Neuronal stem cell (in vitro differentiated cells): ENCODE measurements at regions not wholly inside any gene's neighbourhood (a gene's known extent, or its start where the extent isn't known, plus 50 kb on each side); places are given as distances from the start of the nearest gene placed in this dataset.

Experiments
- DNase-seq: peaks from one replicate; pipeline ENCODE4 v3.0.0-alpha.2; 2013; ENCODE audit warnings: low spot score
- H2AFZ ChIP-seq: one replicate; pipeline ENCODE4 v1.6.1; 2013; ENCODE audit warnings: mild to moderate bottlenecking, low read length, inconsistent platforms
- H2AK5ac ChIP-seq: 2 replicates; pipeline ENCODE4 v1.6.1; 2013; ENCODE audit warnings: low read depth, mild to moderate bottlenecking, inconsistent platforms, low read length, moderate library complexity, mixed read lengths
- H2BK120ac ChIP-seq: 2 replicates; pipeline ENCODE4 v1.6.1; 2013; ENCODE audit warnings: low read depth, mild to moderate bottlenecking, inconsistent platforms, low read length, moderate library complexity, mixed read lengths
- H2BK12ac ChIP-seq: one replicate; pipeline ENCODE4 v1.6.1; 2013; ENCODE audit warnings: low read length, inconsistent platforms
- H2BK15ac ChIP-seq: 2 replicates; pipeline ENCODE4 v1.6.1; 2013; ENCODE audit warnings: mild to moderate bottlenecking, low read length, inconsistent platforms, mixed read lengths
- H2BK5ac ChIP-seq: one replicate; pipeline ENCODE4 v1.6.1; 2013; ENCODE audit warnings: inconsistent platforms, mild to moderate bottlenecking, low read length, moderate library complexity
- H3K14ac ChIP-seq: one replicate; pipeline ENCODE4 v1.6.1; 2013; ENCODE audit warnings: low read length, inconsistent platforms
- H3K18ac ChIP-seq: 2 replicates; pipeline ENCODE4 v1.6.1; 2013; ENCODE audit warnings: low read length, inconsistent platforms
- H3K23ac ChIP-seq: 2 replicates; pipeline ENCODE4 v1.6.1; 2013; ENCODE audit warnings: low read depth, mild to moderate bottlenecking, mixed read lengths, low read length, inconsistent platforms; ENCODE audit not compliant: poor library complexity
- H3K27ac ChIP-seq: replicated peaks from 3 replicates; pipeline ENCODE4 v1.5.1; 2013; ENCODE audit warnings: low read length, inconsistent platforms
- H3K27me3 ChIP-seq, 3 experiments: 2 replicates each; pipeline ENCODE4 v1.6.1; 2013; ENCODE audit warnings: low read length in 3 of 3, mild to moderate bottlenecking in 2 of 3, inconsistent platforms in 1 of 3, low read depth in 1 of 3, mixed read lengths in 1 of 3, moderate library complexity in 1 of 3; ENCODE audit not compliant: control insufficient read depth in 3 of 3, insufficient read depth in 3 of 3
- H3K36me3 ChIP-seq, 2 donors: replicated peaks in 1 of 2; 2 replicates each; pipeline ENCODE4 v1.6.1; 2013; ENCODE audit warnings: low read length in 2 of 2; ENCODE audit not compliant: control insufficient read depth in 2 of 2, insufficient read depth in 2 of 2
- H3K4ac ChIP-seq: 2 replicates; pipeline ENCODE4 v1.6.1; 2013; ENCODE audit warnings: inconsistent platforms, mild to moderate bottlenecking, low read length, moderate library complexity
- H3K4me1 ChIP-seq, 2 donors: 1 replicate in 1 of 2; 2 replicates in 1 of 2; pipeline ENCODE4 v1.6.1; 2013; ENCODE audit warnings: low read length in 2 of 2, low read depth in 1 of 2; ENCODE audit not compliant: control insufficient read depth in 2 of 2, insufficient read depth in 1 of 2
- H3K4me2 ChIP-seq: one replicate; pipeline ENCODE4 v1.6.1; 2013; ENCODE audit warnings: mild to moderate bottlenecking, low read length, inconsistent platforms; ENCODE audit not compliant: insufficient read depth, poor library complexity, severe bottlenecking
- H3K4me3 ChIP-seq, 2 donors: 2 replicates each; pipeline ENCODE4 v1.5.1; 2013; ENCODE audit warnings: low read length in 2 of 2, mild to moderate bottlenecking in 2 of 2, inconsistent platforms in 1 of 2, moderate library complexity in 1 of 2
- H3K79me1 ChIP-seq: one replicate; pipeline ENCODE4 v1.6.1; 2013; ENCODE audit warnings: low read depth, mild to moderate bottlenecking, inconsistent platforms, low read length, moderate library complexity
- H3K9ac ChIP-seq: one replicate; pipeline ENCODE4 v1.6.1; 2013; ENCODE audit warnings: mild to moderate bottlenecking, low read depth, low read length, inconsistent platforms; ENCODE audit not compliant: poor library complexity
- H3K9me3 ChIP-seq, 2 donors: replicated peaks in 1 of 2; 2 replicates each; pipeline versions ENCODE3 to v1.6.1; 2013; ENCODE audit warnings: low read length in 2 of 2, mild to moderate bottlenecking in 2 of 2, inconsistent platforms in 1 of 2, low read depth in 1 of 2, mixed read lengths in 1 of 2, moderate library complexity in 1 of 2; ENCODE audit not compliant: control insufficient read depth in 2 of 2, insufficient read depth in 1 of 2
- H4K8ac ChIP-seq: one replicate; pipeline ENCODE4 v1.6.1; 2013; ENCODE audit warnings: low read depth, mild to moderate bottlenecking, inconsistent platforms, low read length, moderate library complexity
- H4K91ac ChIP-seq: one replicate; pipeline ENCODE4 v1.6.1; 2013; ENCODE audit warnings: low read length, low read depth, mild to moderate bottlenecking, inconsistent platforms; ENCODE audit not compliant: poor library complexity
- WGBS, 2 donors: extraction: QIAGEN DNeasy Blood & Tissue Kit; methylation state at CpG; one replicate each; pipeline ENCODE4 v1.1.7; 2013; ENCODE audit warnings: missing lambda C conversion rate in 2 of 2, mixed read lengths in 1 of 2; ENCODE audit not compliant: insufficient read length in 2 of 2, insufficient replicate concordance in 1 of 2; ENCODE audit errors: extremely low coverage in 2 of 2; 5-methylcytosine and 5-hydroxymethylcytosine counted together

GRCh38 chr3:88617283-88617682, 467.5 kb downstream of the C3orf38 start:
- no peak overlapping the region for H2AFZ ChIP-seq
- H2BK15ac ChIP-seq = no peak overlapping the region
- H3K4me2 ChIP-seq = no peak overlapping the region
- no peak overlapping the region for H3K4ac ChIP-seq
- H3K79me1 ChIP-seq = no peaks in the 10 kb centered on the region
- no peak overlapping the region for H3K4me3 ChIP-seq
- H3K14ac ChIP-seq = no peak overlapping the region
- H3K18ac ChIP-seq = no peak overlapping the region
- no peak overlapping the region for H2BK5ac ChIP-seq
- no peak overlapping the region for H3K27ac ChIP-seq
- H3K4me1 ChIP-seq = peaks cover 0 to 7% of the 10 kb centered on the region in 2 donors
- no peak for DNase-seq
- H4K8ac ChIP-seq = no peak overlapping the region
- H2BK12ac ChIP-seq = no peak overlapping the region
- H3K27me3 ChIP-seq = no peaks in the 10 kb centered on the region
- H4K91ac ChIP-seq = no peak overlapping the region
- no peaks in the 10 kb centered on the region for H3K9me3 ChIP-seq
- no peak overlapping the region for H3K23ac ChIP-seq
- no peak overlapping the region for H3K9ac ChIP-seq
- no peak overlapping the region for H2BK120ac ChIP-seq
- H3K36me3 ChIP-seq = no peaks in the 10 kb centered on the region
- H2AK5ac ChIP-seq = no peak overlapping the region
- WGBS, 2 donors = no CpG with 5 or more reads among the region's 1 CpG

GRCh38 chr3:88618021-88618645, 468.4 kb downstream of the C3orf38 start:
- Histone ChIP-seq H3K4me3 (no peak overlapping the region), H2AFZ (peak overlapping the region; percentile 48), H3K18ac (no peak overlapping the region), H4K8ac (no peak overlapping the region), H3K79me1 (no peaks in the 10 kb centered on the region), H3K9me3 (no peaks in the 10 kb centered on the region), H2BK120ac (no peak overlapping the region), H3K9ac (no peak overlapping the region), H2BK5ac (no peak overlapping the region), H3K36me3 (no peaks in the 10 kb centered on the region), H3K4me2 (no peak overlapping the region), H3K4ac (no peak overlapping the region), H3K23ac (no peak overlapping the region), H2AK5ac (no peak overlapping the region), H4K91ac (no peak overlapping the region), H3K4me1 (peaks cover 0 to 7% of the 10 kb centered on the region in 2 donors), H3K27ac (peak overlapping the region; percentile 57), H3K27me3 (no peaks in the 10 kb centered on the region), H2BK12ac (no peak overlapping the region), H3K14ac (no peak overlapping the region), H2BK15ac (no peak overlapping the region)
- WGBS, 2 donors = no CpG with 5 or more reads among the region's 7 CpGs
- DNase-seq = no peak

- H3K27ac ChIP-seq = no peak overlapping the region
- no peak for DNase-seq
- no peak overlapping the region for H3K9ac ChIP-seq
- H2AK5ac ChIP-seq = no peak overlapping the region
- peaks cover 0 to 4% of the 10 kb centered on the region in 2 donors for H3K4me1 ChIP-seq
- no peak overlapping the region for H4K8ac ChIP-seq
- no peaks in the 10 kb centered on the region for H3K9me3 ChIP-seq
- H3K4me2 ChIP-seq = no peak overlapping the region
- no peak overlapping the region for H4K91ac ChIP-seq
- WGBS, 2 donors = no CpG with 5 or more reads among the region's 2 CpGs
- H3K18ac ChIP-seq = no peak overlapping the region
- H3K23ac ChIP-seq = no peak overlapping the region
- H2AFZ ChIP-seq = no peak overlapping the region
- H3K4ac ChIP-seq = no peak overlapping the region
- H2BK12ac ChIP-seq = no peak overlapping the region
- H3K79me1 ChIP-seq = no peaks in the 10 kb centered on the region
- H3K27me3 ChIP-seq = no peaks in the 10 kb centered on the region
- H3K36me3 ChIP-seq = no peaks in the 10 kb centered on the region
- no peak overlapping the region for H3K4me3 ChIP-seq
- H2BK120ac ChIP-seq = no peak overlapping the region
- H2BK15ac ChIP-seq = no peak overlapping the region
- H2BK5ac ChIP-seq = no peak overlapping the region
- H3K14ac ChIP-seq = no peak overlapping the region
Measured at GRCh38 chr3:88621586-88621985, 471.8 kb downstream of the C3orf38 start.

DNA sequence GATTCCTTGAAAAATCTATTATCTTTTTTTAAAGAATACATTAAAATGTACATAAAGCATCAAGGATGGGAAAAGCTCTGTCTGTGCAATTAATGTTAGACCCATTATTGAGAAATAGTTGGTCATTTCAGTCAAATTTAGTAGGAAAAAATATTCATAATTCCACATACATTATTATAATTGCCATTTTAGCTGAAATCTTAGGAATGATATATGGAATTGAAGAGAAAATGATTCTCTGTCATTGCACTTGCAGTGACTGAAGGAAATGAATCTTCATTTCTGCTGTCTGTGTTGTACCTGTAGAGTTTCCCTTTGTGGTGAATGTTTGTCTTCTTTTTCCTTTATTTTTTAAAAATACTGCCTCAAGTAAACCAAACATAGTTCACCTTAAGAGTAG, 473.9 kb downstream of the C3orf38 start:
- no peaks in the 10 kb centered on the region for H3K9me3 ChIP-seq
- H3K14ac ChIP-seq = no peak overlapping the region
- no peak overlapping the region for H3K4ac ChIP-seq
- no peaks in the 10 kb centered on the region for H3K36me3 ChIP-seq
- no peak overlapping the region for H3K4me3 ChIP-seq
- H3K27me3 ChIP-seq = no peaks in the 10 kb centered on the region
- no peak overlapping the region for H3K9ac ChIP-seq
- H3K23ac ChIP-seq = no peak overlapping the region
- no peak overlapping the region for H3K4me2 ChIP-seq
- H2AK5ac ChIP-seq = no peak overlapping the region
- H3K79me1 ChIP-seq = no peaks in the 10 kb centered on the region
- no peak overlapping the region for H2BK5ac ChIP-seq
- H2BK120ac ChIP-seq = no peak overlapping the region
- no peak for DNase-seq
- no peak overlapping the region for H2BK12ac ChIP-seq
- no peaks in the 10 kb centered on the region for H3K4me1 ChIP-seq
- H3K18ac ChIP-seq = no peak overlapping the region
- no peak overlapping the region for H3K27ac ChIP-seq
- H2AFZ ChIP-seq = no peak overlapping the region
- H2BK15ac ChIP-seq = no peak overlapping the region
- H4K8ac ChIP-seq = no peak overlapping the region
- H4K91ac ChIP-seq = no peak overlapping the region
